Activated T-cell treated with anti-CD3 and anti-CD28 coated beads, Interleukin-2, amount 50 U/mL, for 4 hours (primary cell): ENCODE measurements at regions not wholly inside any gene's neighbourhood (a gene's known extent, or its start where the extent isn't known, plus 50 kb on each side); places are given as distances from the start of the nearest gene placed in this dataset.

Experiments used
- ATAC-seq, 2 donors: fragments of 200-7000 bp; cut with Tn5 transposase; one replicate each; pipeline ENCODE4 v1.10.0; 2021
- DNase-seq: peaks from one replicate; pipeline ENCODE4 v3.0.0-alpha.2; 2020
- H3K27me3 Mint-ChIP-seq: one replicate; pipeline ENCODE4 v1.8.0; 2021; ENCODE audit warnings: low read depth, mixed read lengths
- H3K36me3 Mint-ChIP-seq: one replicate; pipeline ENCODE4 v1.8.0; 2022; ENCODE audit warnings: mixed read lengths; ENCODE audit not compliant: insufficient read depth
- H3K4me1 Mint-ChIP-seq: one replicate; pipeline ENCODE4 v1.8.0; 2021; ENCODE audit warnings: low read depth, mixed read lengths
- H3K4me3 Mint-ChIP-seq: one replicate; pipeline ENCODE4 v1.8.0; 2021; ENCODE audit warnings: mild to moderate bottlenecking, moderate library complexity, mixed read lengths
- H3K9me3 Mint-ChIP-seq: one replicate; pipeline ENCODE4 v1.8.0; 2021; ENCODE audit warnings: mixed read lengths

DNA sequence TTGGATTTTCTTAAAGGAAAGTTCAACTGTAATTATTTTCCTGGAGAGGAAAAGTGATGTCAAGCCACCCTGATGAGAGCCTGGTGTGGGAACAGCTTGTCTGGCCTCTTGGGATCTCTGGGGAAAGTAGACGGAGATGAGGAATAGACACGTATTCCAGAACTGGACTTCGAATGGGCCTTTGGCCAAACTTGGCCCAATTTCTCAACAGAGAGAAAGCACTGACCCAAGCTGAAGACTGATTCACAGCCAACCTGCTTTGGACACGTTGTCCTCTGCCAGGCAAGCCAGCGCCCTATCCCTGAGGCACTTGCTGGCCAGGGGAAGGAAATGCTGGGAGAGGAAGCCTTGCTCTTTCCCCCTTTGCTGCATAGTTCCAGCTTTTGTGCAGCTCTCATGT, 70.8 kb upstream of the CTAGE1 start:
- ATAC-seq (no peak), DNase-seq (no peak)
- Mint-ChIP-seq H3K36me3 (no peaks in the 10 kb centered on the region), H3K4me3 (no peak overlapping the region), H3K27me3 (peaks cover 6% of the 10 kb centered on the region), H3K9me3 (no peaks in the 10 kb centered on the region), H3K4me1 (no peaks in the 10 kb centered on the region)

DNA sequence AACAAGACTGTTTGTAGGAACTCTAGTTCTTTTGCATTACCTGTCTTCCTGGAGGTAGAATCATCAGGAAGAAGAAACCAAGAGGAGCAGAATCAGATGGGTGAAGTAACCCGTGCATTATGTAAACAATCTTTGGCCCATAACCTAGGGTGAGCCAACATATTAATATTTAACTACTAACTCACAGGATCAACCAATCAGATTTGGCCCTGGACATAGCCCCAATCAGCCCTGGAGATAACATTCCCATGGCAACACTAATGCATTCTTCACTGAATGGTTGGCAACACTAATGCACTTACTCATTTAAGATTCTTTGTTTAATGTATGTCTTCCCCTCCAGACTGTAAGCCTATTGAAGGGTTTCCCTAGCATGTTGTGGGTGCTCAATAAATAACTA, 72.0 kb upstream of the CTAGE1 start:
- ATAC-seq (no peak), DNase-seq (no peak)
- H3K4me1 Mint-ChIP-seq, result no peaks in the 10 kb centered on the region
- H3K4me3 Mint-ChIP-seq, result no peak overlapping the region
- peaks cover 8% of the 10 kb centered on the region for H3K27me3 Mint-ChIP-seq
- H3K36me3 Mint-ChIP-seq, result no peaks in the 10 kb centered on the region
- peaks cover under 1% of the 10 kb centered on the region for H3K9me3 Mint-ChIP-seq

DNA sequence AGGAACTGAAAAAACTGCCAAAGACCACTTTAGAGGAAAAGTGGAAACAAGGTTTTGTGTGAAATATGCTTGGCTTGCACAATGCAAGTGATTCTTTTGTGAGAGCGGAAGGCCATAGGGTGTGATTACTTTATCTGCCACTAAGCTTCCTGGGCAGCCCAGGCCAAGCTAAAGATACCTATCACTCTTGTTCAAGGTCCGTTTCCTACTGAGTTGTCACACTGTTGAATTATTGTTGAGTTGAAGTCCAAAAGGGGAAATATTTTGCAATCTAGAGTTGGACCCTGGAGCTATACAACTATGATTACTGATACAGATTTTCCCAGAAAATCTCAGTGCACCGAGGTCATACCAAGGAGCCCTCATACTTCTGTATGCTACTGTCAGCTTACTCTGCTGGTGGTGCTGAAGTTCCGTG, 72.7 kb upstream of the CTAGE1 start:
- Mint-ChIP-seq H3K4me3 (no peak overlapping the region), H3K4me1 (no peaks in the 10 kb centered on the region), H3K9me3 (peaks cover 5% of the 10 kb centered on the region), H3K36me3 (no peaks in the 10 kb centered on the region), H3K27me3 (peaks cover 8% of the 10 kb centered on the region)
- ATAC-seq (no peak), DNase-seq (no peak)

DNA sequence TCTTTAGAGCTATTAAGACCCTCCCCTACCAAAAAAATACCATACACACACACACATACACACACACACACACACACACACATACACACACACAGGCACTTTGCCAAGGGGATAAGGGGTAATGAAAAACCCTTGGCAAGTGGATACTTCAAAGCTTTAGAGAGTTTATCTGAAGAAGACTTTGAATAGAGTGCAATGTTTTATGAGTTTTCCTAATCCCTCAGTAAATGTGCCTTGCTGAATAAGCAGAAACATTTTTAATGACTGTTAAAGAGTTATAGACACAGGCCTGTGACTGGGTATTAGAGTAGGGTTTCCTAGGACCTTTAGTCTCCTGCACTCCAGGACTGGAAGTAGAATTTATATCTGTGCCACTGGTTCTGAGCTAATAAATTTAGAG, 75.5 kb upstream of the CTAGE1 start:
- Mint-ChIP-seq H3K4me3 (no peak overlapping the region), H3K9me3 (peaks cover 20% of the 10 kb centered on the region), H3K27me3 (peaks cover 10% of the 10 kb centered on the region), H3K4me1 (no peaks in the 10 kb centered on the region), H3K36me3 (no peaks in the 10 kb centered on the region)
- DNase-seq (no peak), ATAC-seq (no peak)

DNA sequence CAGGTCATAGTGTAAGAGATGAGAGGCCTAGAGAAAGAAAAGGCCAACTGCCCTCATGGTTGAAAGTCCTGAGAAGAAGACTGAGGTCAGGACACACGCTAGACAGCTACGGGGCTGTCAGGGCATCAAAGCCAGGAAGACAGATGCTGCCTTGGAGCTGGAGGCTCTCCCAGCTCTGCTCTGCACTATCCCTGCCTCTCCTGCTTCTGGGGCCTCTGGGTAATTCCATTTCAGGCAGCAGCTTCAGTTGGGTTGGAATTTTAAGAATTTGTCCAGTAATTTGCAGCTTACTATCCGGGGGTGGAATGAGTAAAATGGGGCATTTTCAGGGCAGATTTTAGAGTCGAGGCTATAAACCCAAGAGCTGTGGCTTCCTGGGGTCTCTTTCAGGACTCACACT, 76.2 kb upstream of the CTAGE1 start:
- peaks cover 20% of the 10 kb centered on the region for H3K9me3 Mint-ChIP-seq
- H3K36me3 Mint-ChIP-seq, result no peaks in the 10 kb centered on the region
- no peaks in the 10 kb centered on the region for H3K4me1 Mint-ChIP-seq
- no peak overlapping the region for H3K4me3 Mint-ChIP-seq
- DNase-seq, result no peak
- no peak for ATAC-seq
- H3K27me3 Mint-ChIP-seq, result peaks cover 5% of the 10 kb centered on the region

DNA sequence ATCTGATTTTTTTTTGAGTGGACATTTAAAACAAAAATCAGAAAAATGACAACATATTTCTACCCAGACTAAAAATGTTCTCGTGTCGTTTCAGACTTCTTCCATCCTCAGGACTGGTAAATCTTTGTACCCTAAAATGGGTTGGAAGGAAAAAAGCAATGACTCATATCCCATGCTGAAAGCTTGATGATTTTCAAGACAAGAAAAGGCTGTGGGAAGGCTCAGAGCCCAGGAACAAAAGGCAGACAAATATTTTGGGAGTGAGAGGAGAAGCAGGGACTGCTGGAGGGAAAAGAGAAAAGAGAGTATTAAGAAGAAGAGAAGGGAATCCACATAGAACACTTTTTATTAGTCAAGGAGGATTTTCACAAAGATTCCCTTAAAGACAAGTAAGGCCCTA, 77.1 kb upstream of the CTAGE1 start:
- DNase-seq (no peak), ATAC-seq (no peak)
- Mint-ChIP-seq H3K27me3 (peaks cover 4% of the 10 kb centered on the region), H3K9me3 (peaks cover 20% of the 10 kb centered on the region), H3K36me3 (no peaks in the 10 kb centered on the region), H3K4me1 (no peaks in the 10 kb centered on the region), H3K4me3 (no peak overlapping the region)

DNA sequence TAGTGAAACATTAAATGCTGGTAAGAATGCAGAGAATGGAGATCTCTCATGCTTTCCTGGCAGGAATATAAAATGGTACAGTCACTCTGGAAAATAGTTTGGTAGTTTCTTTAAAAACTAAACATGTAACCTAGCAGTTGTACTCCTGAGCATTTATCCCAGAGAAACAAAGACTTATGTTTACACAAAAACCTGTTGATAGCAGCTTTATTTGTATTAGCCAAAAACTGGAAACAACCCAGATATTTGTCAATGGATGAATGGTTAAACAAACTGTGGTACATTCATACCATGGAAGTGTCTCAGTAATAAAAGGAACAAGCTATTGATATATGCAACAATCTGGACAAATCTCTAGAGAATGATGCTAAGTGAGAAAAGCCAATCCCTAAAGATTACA, 81.7 kb upstream of the CTAGE1 start:
- Mint-ChIP-seq H3K4me1 (no peaks in the 10 kb centered on the region), H3K36me3 (no peaks in the 10 kb centered on the region), H3K4me3 (no peak overlapping the region), H3K9me3 (peaks cover 29% of the 10 kb centered on the region), H3K27me3 (peaks cover 2% of the 10 kb centered on the region)
- DNase-seq (no peak), ATAC-seq (no peak)

DNA sequence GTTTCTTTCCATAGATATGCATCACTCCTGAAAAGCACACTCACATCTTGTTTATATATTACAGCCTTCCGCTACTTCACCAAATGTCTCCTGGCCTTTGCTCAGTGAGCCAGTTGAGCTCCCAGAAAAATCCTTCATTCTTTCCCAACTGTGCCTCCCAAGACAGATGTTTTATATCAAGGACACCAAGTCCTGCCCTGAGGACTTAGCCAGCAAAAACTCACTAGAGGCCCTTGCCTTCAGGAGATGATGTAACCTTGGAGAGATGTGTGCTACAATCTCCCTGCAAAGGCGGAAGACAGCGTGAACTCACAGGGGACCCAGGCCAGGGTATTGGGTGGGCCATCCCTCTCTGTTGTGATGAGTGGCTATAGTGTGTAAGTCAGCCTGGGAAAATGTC, 86.1 kb upstream of the CTAGE1 start:
- no peak overlapping the region for H3K4me3 Mint-ChIP-seq
- no peaks in the 10 kb centered on the region for H3K27me3 Mint-ChIP-seq
- DNase-seq (no peak), ATAC-seq (no peak)
- H3K9me3 Mint-ChIP-seq, result peaks cover 8% of the 10 kb centered on the region
- H3K4me1 Mint-ChIP-seq, result no peaks in the 10 kb centered on the region
- no peaks in the 10 kb centered on the region for H3K36me3 Mint-ChIP-seq

DNA sequence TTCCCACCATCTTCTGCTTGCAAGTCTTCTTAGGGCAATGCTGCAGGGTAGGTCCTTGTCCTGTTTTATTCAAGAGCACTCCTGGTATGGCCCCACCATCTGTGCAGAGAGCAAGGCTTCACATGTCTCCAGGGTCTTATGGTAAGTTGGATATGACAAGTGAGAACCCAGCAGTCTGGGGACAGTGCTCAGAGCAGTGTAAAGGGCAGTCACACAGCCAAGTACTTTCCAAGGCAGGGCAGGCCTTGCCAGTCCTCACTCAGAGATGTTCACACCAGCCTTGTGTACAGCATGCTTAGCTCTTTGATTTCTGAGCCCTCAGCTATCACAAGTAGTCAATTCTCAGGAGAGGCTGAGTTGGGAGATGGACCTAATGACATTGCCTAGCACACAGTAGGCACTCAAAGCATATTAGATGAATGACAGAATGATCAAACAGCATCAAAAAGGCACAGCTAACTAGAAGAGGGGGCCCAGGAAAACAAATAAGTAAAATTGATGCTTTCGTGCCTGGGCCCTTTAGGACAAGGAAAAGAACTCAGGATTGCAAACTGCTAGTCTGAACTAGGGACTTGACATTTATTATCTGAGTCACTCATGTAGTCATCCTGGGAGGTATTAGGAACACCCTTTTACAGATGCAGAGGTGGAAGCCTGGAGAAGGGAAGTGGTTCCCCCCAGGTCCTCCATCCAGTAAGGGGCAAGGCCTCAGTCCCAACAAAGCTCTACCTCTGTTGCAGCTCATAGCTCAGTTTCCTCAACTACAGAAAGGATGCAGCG, 86.7 kb upstream of the CTAGE1 start:
- no peaks in the 10 kb centered on the region for H3K36me3 Mint-ChIP-seq
- H3K4me1 Mint-ChIP-seq, result no peaks in the 10 kb centered on the region
- peaks cover 8% of the 10 kb centered on the region for H3K9me3 Mint-ChIP-seq
- no peaks in the 10 kb centered on the region for H3K27me3 Mint-ChIP-seq
- ATAC-seq (no peak), DNase-seq (no peak)
- H3K4me3 Mint-ChIP-seq, result no peak overlapping the region

DNA sequence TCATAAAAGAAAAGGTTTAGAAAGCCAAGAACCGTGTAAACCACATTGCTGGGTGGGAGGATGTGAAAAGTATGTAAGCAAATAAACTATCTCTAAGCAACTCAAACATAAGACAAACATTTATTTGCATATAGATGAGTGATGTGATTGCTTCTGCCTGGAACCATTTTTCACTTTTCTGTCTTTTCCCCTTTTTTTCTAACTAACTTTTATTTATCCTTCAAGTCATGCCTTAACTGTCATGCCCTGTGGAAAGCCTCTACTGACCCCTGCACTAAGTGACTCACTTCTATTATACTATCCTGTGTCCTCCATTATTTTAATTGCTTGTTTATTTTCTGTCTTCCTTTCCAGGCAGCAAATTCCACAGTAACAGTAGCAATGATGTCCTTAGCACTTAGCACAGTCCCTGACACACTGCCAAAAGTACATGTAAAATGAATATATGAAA, 87.5 kb upstream of the CTAGE1 start:
- ATAC-seq, result no peak
- Mint-ChIP-seq H3K4me3 (no peak overlapping the region), H3K9me3 (peaks cover 8% of the 10 kb centered on the region), H3K27me3 (no peaks in the 10 kb centered on the region), H3K36me3 (no peaks in the 10 kb centered on the region), H3K4me1 (no peaks in the 10 kb centered on the region)
- DNase-seq, result no peak

DNA sequence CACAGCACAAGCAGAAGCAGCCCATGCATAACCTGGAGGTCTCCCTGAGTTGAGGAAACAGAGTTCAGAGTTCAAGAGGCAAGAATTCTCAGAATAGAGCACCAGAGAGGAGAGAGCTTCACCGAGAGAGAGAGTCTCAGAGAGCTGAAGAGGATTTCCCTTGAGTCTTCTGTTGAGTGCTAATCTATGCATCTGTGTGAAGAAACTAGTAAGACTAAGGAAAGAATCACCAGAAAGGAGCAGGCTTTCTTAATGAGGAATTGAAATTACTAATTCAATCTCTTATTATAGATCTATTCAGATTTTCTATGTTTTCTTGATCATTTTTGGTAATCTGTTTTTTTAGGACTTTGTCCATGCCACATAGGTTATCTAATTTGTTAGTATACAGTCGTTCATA, 89.3 kb upstream of the CTAGE1 start:
- ATAC-seq, result no peak
- no peaks in the 10 kb centered on the region for H3K4me1 Mint-ChIP-seq

DNA sequence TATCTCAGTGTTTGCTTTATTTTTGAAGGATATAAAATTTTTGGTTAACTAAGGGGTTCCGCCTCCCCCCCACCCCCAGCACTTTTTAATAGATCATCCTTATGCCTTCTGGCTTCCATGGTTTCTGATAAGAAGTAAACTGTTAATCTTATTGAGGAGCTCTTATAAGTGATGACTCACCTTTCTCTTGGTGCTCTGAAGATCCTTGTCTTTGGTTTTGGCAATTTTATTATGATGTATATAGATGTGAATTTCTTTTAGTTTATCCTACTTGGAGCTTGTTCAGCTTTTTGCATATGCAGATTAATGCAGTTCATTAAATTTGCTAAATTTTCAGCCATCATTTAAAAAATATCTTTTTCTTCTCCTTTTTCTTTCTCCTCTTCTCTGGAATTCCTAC, 91.7 kb upstream of the CTAGE1 start:
- H3K4me3 Mint-ChIP-seq, result no peak overlapping the region
- H3K36me3 Mint-ChIP-seq, result no peaks in the 10 kb centered on the region
- no peaks in the 10 kb centered on the region for H3K4me1 Mint-ChIP-seq
- no peaks in the 10 kb centered on the region for H3K9me3 Mint-ChIP-seq
- no peak for ATAC-seq
- H3K27me3 Mint-ChIP-seq, result no peaks in the 10 kb centered on the region
- no peak for DNase-seq

More for the DNA sequence above, 89.3 kb upstream of the CTAGE1 start:
- no peak overlapping the region for H3K4me3 Mint-ChIP-seq
- peaks cover 2% of the 10 kb centered on the region for H3K9me3 Mint-ChIP-seq
- no peaks in the 10 kb centered on the region for H3K27me3 Mint-ChIP-seq
- no peak for DNase-seq
- H3K36me3 Mint-ChIP-seq, result no peaks in the 10 kb centered on the region

DNA sequence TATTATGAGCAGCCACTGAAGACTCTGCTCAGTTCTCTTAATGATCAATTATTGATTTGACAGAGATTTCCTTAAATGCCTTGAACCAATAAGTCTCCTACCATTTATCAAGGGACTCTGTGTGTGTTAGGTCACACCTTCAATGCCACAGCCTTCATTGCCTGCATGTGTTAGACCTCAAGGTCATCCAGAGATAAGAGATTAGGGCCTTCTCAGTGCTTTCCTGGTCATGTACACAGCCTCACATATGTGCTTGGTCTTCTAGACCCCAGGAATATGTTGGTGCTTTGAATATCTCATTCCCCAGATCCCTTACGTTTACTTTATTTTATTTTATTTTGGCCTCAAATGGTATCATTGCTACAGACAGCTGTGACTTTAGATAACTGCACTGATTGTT, 93.0 kb upstream of the CTAGE1 start:
- Mint-ChIP-seq H3K4me3 (no peak overlapping the region), H3K4me1 (no peaks in the 10 kb centered on the region), H3K27me3 (no peaks in the 10 kb centered on the region), H3K9me3 (no peaks in the 10 kb centered on the region), H3K36me3 (no peaks in the 10 kb centered on the region)
- ATAC-seq (no peak), DNase-seq (no peak)

DNA sequence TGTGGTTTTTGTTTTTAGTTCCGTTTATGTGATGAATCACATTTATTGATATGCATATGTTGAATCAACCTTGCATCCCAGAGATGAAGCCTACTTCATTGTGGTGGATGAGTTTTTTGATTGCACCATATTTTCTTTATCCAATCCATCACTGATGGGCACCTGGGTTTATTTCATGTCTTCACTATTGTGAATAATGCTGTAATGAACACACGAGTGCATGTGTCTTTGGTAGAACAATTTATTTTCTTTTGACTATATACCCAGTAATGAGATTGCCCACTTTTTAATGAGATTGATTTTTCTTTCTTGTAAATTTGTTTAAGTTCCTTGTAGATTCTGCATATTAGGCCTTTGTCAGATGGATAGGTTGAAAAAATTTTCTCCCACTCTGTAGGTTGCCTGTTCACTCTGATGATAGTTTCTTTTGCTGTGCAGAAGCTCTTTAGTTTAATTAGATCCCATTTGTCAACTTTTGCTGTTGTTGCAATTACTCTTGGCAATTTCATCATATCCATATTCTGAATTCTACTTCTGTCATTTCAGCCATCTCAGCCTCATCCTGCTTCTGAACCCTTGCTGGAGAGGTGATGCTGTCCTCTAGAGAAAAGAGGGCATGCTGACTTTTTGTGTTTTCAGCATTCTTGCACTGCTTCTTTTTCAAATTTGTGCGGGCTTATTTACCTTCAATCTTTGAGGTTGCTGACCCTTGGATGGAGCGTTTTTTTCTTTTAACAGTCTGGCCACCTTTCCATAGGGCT, 96.2 kb upstream of the CTAGE1 start:
- no peak for ATAC-seq
- no peak overlapping the region for H3K4me3 Mint-ChIP-seq
- DNase-seq, result no peak
- no peaks in the 10 kb centered on the region for H3K27me3 Mint-ChIP-seq
- no peaks in the 10 kb centered on the region for H3K36me3 Mint-ChIP-seq
- no peaks in the 10 kb centered on the region for H3K9me3 Mint-ChIP-seq
- no peaks in the 10 kb centered on the region for H3K4me1 Mint-ChIP-seq

DNA sequence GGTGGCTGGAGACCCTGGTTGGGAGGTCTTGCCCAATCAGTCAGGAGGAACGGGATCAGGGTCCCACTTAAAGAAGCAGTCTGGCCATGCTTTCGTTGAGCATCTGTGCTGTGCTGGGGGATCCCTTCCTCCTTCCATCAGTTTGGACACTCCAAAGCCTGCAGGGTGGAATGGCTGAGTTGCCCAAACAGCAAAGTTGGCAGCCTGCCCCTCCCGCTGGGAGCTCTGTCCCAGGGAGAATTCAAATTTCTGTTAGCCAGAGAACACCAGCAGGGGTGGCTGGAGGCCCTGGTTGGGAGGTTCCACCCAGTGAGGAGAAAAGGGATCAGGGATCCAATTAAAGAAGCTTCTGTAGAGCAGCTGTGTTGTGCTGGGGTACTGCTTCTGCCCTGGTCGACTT, 96.9 kb upstream of the CTAGE1 start:
- DNase-seq (no peak), ATAC-seq (no peak)
- no peaks in the 10 kb centered on the region for H3K9me3 Mint-ChIP-seq
- no peak overlapping the region for H3K4me3 Mint-ChIP-seq
- no peaks in the 10 kb centered on the region for H3K27me3 Mint-ChIP-seq
- H3K4me1 Mint-ChIP-seq, result no peaks in the 10 kb centered on the region
- H3K36me3 Mint-ChIP-seq, result no peaks in the 10 kb centered on the region
